Panc1 (cell line): ENCODE measurements at regions not wholly inside any gene's neighbourhood (a gene's known extent, or its start where the extent isn't known, plus 50 kb on each side); places are given as distances from the start of the nearest gene placed in this dataset.

ENCODE experiments used
- ATAC-seq: fragments of 200-7000 bp; cut with Tn5 transposase; 2 replicates; pipeline ENCODE4 v1.9.1; 2020; ENCODE audit warnings: mild to moderate bottlenecking, moderate library complexity
- BruUV-seq: library from RNA; stranded (reverse); fragments of 400-500 nt; replicated peaks from 2 replicates; lab custom pipeline; 2021; lab: Mats Ljungman, UMichigan
- CTCF ChIA-PET: fragments of 300-600 bp; sonication (Branson Sonifier 250); formaldehyde crosslinking; loops from one replicate; lab custom pipeline; 2022; ENCODE audit warnings: antibody characterized with exemption; lab: Charles Lee
- POLR2A ChIA-PET: fragments of 300-600 bp; sonication (Branson Sonifier 250); formaldehyde crosslinking; loops from one replicate; lab custom pipeline; 2022; ENCODE audit warnings: antibody characterized with exemption; lab: Charles Lee
- DNase-seq: peaks from one replicate; pipeline ENCODE4 v3.0.0-alpha.2; 2010; ENCODE audit warnings: low read depth, low spot score
- H3K27ac ChIP-seq: 2 replicates; pipeline ENCODE4 v1.5.1; 2011; ENCODE audit warnings: mild to moderate bottlenecking, low read length, inconsistent platforms
- H3K27me3 ChIP-seq: fragments of 200-500 bp; sonication (Bioruptor generic); 2 replicates; pipeline ENCODE4 v1.6.0; 2014; ENCODE audit warnings: low read length, inconsistent platforms; ENCODE audit not compliant: control insufficient read depth, insufficient read depth
- H3K36me3 ChIP-seq: fragments of 200-500 bp; sonication (Bioruptor generic); 2 replicates; pipeline ENCODE4 v1.5.1; 2014; ENCODE audit warnings: inconsistent platforms, mild to moderate bottlenecking, low read length, moderate library complexity; ENCODE audit not compliant: control insufficient read depth, insufficient read depth
- H3K4me1 ChIP-seq: 2 replicates; pipeline ENCODE4 v1.5.1; 2011; ENCODE audit warnings: inconsistent platforms, mild to moderate bottlenecking, low read length, moderate library complexity; ENCODE audit not compliant: control insufficient read depth, insufficient read depth
- H3K4me3 ChIP-seq, 2 experiments: 2 replicates each; pipeline ENCODE4 v1.5.1; 2011 to 2012; ENCODE audit warnings: low read depth in 2 of 2, low read length in 2 of 2, mild to moderate bottlenecking in 2 of 2, inconsistent platforms in 1 of 2, moderate library complexity in 1 of 2
- H3K9me3 ChIP-seq: fragments of 200-500 bp; sonication (Bioruptor generic); 2 replicates; pipeline ENCODE4 v1.5.1; 2014; ENCODE audit warnings: low read depth, mild to moderate bottlenecking, inconsistent platforms, low read length, moderate library complexity; ENCODE audit not compliant: control insufficient read depth, insufficient read depth
- CTCF ChIP-seq: fragments of 450-650 bp; IDR thresholded peaks from 2 replicates; pipeline ENCODE4 v1.5.1; 2017; ENCODE audit warnings: mild to moderate bottlenecking
- POLR2AphosphoS5 ChIP-seq: IDR thresholded peaks from 2 replicates; pipeline ENCODE4 v1.6.1; 2012; ENCODE audit warnings: mild to moderate bottlenecking, low read depth, low read length, moderate library complexity
- REST ChIP-seq, 2 experiments: IDR thresholded peaks; 2 replicates each; pipeline ENCODE4 v1.6.1; 2011 to 2012; ENCODE audit warnings: low read depth in 2 of 2, control low read depth in 1 of 2, low read length in 1 of 2, mild to moderate bottlenecking in 1 of 2, moderate library complexity in 1 of 2; ENCODE audit not compliant: insufficient read depth in 1 of 2
- SIN3A ChIP-seq: IDR thresholded peaks from 2 replicates; pipeline ENCODE4 v1.6.1; 2012; ENCODE audit warnings: low read depth, mild to moderate bottlenecking, low read length, moderate library complexity, borderline replicate concordance; ENCODE audit not compliant: insufficient read depth
- TCF7L2 ChIP-seq: IDR thresholded peaks from 2 replicates; pipeline ENCODE4 v1.6.1; 2011; ENCODE audit warnings: mild to moderate bottlenecking, low read depth, low read length, inconsistent platforms
- in situ Hi-C: cut with HindIII; loops from 2 replicates; pipeline ENCODE4 v1.10.0; 2016; ENCODE audit warnings: low sequenced_read_pairs, low pct_unique_long_range_greater_than_20kb
- intact Hi-C: fragments of 100-400 bp; cut with micrococcal nuclease; formaldehyde crosslinking; loops from one replicate; pipeline ENCODE4 v1.10.0; 2022; ENCODE audit not compliant: unreplicated experiment

- ChIA-PET CTCF (no interaction called here), POLR2A (no interaction called here)
These were observed 132.5 kb upstream of the KIRREL3 start for GRCh38 chr11:127133061-127133460.

GRCh38 chr11:127130321-127130720 lies 129.8 kb upstream of the KIRREL3 start:
- ChIA-PET CTCF (no interaction called here), POLR2A (no interaction called here)
- Histone ChIP-seq H3K9me3 (no peaks in the 10 kb centered on the region), H3K27ac (no peak overlapping the region), H3K4me3 (no peak overlapping the region), H3K36me3 (no peaks in the 10 kb centered on the region), H3K27me3 (no peaks in the 10 kb centered on the region; the same call in 1 of the 2 replicates), H3K4me1 (no peaks in the 10 kb centered on the region)
- no peak for DNase-seq
- no peak for TF ChIP-seq TCF7L2
- no peak for TF ChIP-seq POLR2AphosphoS5
- no peak for TF ChIP-seq SIN3A
- TF ChIP-seq CTCF = no peak
- no peak for TF ChIP-seq REST (IDR thresholded peaks at IDR 0.05; ENCODE audit: insufficient read depth in 1 of 2, low read depth in 2 of 2, low read length in 1 of 2)
- BruUV-seq = no TSS peak
- no peak for ATAC-seq
- in situ Hi-C loops = no loop called here
- intact Hi-C loops = no loop called here

More at GRCh38 chr11:127133061-127133460, 132.5 kb upstream of the KIRREL3 start:
- ATAC-seq (no peak), DNase-seq (no peak)
- no peaks in the 10 kb centered on the region for H3K27me3 ChIP-seq
- in situ Hi-C loops = no loop called here
- intact Hi-C loops = no loop called here
- no peak overlapping the region for H3K27ac ChIP-seq
- no peaks in the 10 kb centered on the region for H3K9me3 ChIP-seq
- no peaks in the 10 kb centered on the region for H3K4me1 ChIP-seq
- TF ChIP-seq REST (IDR thresholded peaks at IDR 0.05; ENCODE audit: insufficient read depth in 1 of 2, low read depth in 2 of 2, low read length in 1 of 2) = no peak
- TF ChIP-seq POLR2AphosphoS5 = no peak
- no peak for TF ChIP-seq CTCF
- no peak for TF ChIP-seq SIN3A
- no TSS peak for BruUV-seq
- H3K4me3 ChIP-seq = no peak overlapping the region
- H3K36me3 ChIP-seq = no peaks in the 10 kb centered on the region
